Keratinocyte (primary cell): ENCODE measurements at regions not wholly inside any gene's neighbourhood (a gene's known extent, or its start where the extent isn't known, plus 50 kb on each side); places are given as distances from the start of the nearest gene placed in this dataset.

ENCODE experiments used
- CTCF ChIP-seq, 3 experiments: IDR thresholded peaks in 1 of 3; conservative IDR thresholded peaks in 1 of 3; optimal IDR thresholded peaks in 1 of 3; 2 replicates in 2 of 3; 3 replicates in 1 of 3; pipeline versions ENCODE3 to v1.5.1; 2011; ENCODE audit warnings: low read length in 3 of 3, mild to moderate bottlenecking in 3 of 3, moderate library complexity in 2 of 3, control low read depth in 1 of 3, inconsistent platforms in 1 of 3; ENCODE audit not compliant: insufficient read depth in 2 of 3; ENCODE audit errors: extremely low read depth in 1 of 3
- EZH2 ChIP-seq: IDR thresholded peaks from one replicate; pipeline ENCODE4 v1.6.1; 2012; ENCODE audit warnings: inconsistent platforms, mild to moderate bottlenecking, low read length, moderate library complexity

- TF ChIP-seq CTCF (optimal IDR thresholded peaks at IDR 0.05 in 1 of 3, IDR thresholded peaks at IDR 0.05 in 1 of 3, conservative IDR thresholded peaks at IDR 0.05 in 1 of 3; ENCODE audit: extremely low read depth in 1 of 3, insufficient read depth in 2 of 3, low read length in 3 of 3) (no peak), EZH2 (no peak)
These were observed 576.1 kb downstream of the LRRC70 start for GRCh38 chr5:63154476-63155309.
